ENCODE measurements at regions not wholly inside any gene's neighbourhood (a gene's known extent, or its start where the extent isn't known, plus 50 kb on each side); places are given as distances from the start of the nearest gene placed in this dataset.

DNA sequence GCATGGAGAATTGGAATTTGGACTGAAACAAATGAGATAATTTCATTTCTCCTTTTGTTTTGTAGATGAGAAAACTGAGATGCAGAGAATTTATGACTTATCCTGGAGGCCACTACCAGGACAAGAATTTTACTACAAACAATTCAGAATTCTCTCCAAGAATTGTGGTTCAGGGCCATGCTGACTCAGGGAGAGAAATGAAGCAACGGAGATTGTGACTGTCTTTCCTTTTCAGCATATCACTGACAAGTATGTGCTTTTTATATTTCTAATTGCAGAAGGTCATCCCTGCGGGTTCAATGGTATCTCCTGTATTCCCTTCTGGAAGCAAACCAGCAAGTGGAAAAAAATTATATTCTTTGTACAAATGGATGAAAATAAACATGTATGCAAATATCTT lies 170.8 kb upstream of the MITF start:
- DNase-seq, result no peak

DNA sequence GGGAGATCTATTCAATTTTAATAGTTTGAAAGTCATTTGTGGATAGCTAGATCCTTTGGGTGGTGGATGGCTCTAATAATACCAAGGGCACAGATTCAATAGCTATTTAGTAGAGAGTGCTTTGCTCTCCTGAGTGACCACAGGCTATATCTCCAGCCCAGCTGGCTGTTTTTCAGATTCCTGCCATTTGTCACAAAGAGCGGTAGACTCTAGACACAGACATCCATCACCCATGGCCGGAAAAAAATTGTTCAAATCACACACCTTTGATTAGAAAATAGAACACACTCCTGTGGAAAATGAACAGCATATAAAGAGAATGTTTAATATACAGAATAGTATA lies 171.6 kb upstream of the MITF start:
- DNase-seq, result no peak

DNA sequence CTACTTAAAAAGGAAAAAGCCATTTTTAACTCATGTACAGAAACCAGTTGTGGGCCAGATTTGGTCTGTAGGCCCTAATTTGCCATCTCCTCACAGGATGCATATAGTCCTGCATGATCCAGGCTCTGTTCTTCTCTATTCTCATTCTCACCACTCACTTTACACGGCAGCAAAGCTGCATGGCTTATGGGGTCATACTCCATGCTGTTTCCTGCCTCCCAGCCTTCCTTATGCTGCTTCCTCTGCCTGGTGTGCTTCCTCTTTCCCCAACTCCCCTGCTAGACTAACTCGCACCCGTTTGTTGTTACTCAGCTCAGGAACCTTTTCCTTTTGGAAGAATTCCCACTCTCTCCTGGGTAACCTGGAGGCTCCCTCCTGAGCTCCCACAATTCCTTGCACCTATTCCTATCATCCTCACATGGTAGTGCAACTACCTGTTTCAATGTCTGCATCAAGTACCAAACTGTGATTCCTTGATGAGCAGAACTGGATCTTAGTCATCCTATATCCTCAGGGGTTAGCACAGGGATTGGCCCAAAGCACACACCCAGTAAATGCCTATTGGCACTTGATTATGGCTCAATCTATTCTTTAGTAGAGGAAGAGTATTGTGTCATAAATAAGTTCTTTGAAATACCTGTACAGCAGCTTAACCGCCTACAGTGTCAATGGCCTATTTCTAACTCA lies 172.1 kb upstream of the MITF start:
- no peak for DNase-seq

DNA sequence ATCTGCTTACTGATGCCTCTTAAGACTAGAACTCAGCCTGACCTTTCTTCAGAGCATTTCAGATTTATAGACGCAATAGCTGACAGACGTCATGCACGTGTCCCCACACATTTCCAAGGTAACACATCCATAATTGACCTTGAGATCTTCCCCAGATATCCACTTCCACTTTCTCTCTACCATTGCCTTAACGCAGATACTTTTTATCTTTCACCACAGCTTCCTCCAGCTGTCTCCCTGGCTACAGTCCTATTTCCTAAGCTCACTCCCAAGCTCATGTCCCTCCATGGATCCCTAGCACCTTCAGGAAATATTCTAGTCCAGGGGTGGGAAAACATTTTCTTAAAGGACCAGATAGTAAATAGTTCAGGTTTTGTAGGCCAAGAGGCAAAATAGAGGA lies 173.0 kb upstream of the MITF start:
- no peak for DNase-seq

DNA sequence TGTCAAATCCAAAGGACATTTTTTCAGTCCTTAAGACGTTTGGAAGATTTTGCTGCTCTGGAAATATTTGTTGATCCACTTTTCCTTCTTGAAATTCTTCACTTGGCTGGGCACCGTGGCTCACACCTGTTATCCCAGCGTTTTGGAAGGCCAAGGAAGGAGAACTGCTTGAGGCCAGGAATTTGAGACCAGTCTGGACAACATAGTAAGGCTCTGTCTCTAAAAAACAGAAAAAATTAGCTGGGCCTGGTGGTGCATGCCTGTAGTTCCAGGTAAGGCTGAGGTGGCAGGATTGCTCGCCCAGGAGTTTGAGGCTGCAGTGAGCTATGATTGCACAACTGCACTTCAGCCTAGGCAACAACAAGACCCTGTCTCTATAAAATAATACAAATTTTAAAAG lies 173.9 kb upstream of the MITF start:
- DNase-seq, result no peak

DNA sequence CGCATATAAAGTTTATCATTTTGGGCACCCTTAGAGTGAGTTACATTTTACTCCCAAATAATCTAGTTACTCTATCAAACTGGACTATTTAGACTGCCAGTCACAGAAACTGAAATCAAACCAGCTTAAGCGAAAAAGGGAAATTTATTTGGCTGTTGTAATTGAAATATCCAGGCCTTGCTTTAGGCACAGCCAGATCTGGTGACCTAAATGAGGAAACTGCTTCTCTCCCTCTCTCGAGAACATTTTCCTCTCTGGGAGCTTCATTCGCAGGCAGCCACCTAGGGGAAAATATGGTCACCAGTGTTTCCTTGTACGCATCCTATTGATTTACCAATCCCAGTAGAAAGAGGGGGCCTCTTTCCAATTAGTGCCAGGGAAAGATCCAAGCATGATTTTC lies 175.3 kb upstream of the MITF start:
- no peak for DNase-seq

DNA sequence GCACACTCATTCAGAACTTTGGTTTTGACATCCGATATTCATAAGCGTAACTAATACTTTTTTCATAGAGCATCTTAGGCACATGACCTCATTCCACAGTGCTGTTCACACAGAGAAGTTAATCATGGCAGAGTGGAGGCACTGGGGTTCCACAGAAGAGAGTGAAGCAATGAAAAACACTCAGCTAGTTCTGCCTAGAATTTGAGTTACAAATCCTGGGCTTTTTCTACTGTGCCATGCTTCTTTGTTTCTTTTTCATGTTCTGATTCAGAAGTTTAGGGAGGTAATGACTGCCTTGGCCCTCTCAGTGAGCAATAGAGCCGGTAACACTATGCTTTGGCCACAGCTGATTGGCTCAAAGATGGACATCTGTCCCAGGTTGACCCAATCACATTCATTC lies 176.1 kb upstream of the MITF start:
- no peak for DNase-seq

DNA sequence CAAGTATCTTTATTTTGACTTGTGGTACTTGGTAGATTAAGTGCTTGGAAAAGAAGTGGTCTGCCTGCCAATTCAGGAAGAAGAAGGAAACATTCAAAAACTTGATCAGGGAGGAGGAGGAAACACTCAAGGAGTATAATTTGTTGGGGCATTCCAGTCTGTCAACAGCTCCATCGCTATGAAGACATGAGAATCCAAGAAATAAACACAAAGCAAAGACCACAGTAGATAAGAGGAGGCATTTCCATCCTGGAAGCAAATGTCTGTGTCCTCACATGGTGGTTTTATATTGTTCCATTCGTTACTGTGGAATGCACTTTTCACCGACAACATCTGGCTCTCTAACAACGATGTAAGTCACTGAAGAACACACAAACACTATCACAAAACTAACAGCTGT lies 176.1 kb upstream of the FRMD4B start:
- no peak for DNase-seq

DNA sequence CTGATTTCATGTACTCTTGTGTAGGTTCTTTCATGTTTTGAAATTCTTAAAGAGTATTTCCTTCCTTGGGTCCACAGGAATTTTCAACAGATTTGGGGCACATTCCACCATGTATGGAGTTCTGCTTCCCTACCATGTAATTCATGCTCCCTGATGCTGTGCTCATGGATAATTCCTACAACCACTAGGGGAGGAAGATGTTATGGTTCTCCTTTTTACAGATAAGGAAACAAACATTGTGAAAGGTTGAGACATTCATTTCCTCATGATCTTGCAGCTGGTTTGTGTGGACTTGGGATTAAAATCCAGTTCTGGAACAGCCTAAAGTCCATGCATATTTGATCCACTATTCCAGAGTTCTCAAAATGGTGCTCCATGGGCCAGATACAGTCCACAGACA lies 174.9 kb upstream of the FRMD4B start:
- no peak for DNase-seq

DNA sequence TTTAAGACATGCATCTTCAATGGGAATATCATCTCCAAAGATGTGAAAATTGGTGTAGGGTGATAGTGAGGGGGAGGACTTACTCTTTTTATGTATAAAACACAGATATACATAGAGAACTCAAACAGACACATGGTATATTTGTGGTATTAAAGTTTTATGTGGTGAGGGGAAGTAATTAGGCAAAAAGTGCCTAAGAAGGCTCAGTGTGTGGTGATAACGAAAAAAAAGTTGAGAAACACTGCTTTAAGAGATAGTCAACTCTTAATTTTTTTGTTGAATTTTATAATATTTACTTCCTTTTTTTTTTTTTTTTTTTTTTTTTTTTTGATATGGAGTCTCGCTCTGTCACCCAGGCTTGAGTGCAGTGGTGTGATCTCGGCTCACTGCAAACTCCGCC lies 174.2 kb upstream of the FRMD4B start:
- no peak for DNase-seq

DNA sequence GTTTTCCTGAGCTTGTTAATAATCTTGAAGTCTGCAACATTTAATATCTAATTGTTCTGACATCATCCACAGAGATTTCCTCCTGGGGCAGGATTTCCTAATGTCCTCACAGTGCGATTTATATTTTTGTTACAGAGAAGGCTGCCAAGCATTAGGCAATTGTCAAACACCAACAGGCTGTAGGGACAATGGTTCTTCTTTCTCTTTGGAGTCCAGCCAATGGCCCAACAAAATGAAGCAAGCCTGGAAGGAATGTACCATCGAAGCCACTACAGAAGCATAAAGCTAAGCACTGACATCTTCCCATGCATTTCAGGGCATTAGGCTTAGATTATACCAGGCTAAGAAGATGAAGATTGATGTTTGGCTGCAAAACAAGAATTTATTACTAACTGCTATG lies 173.0 kb upstream of the FRMD4B start:
- no peak for DNase-seq

DNA sequence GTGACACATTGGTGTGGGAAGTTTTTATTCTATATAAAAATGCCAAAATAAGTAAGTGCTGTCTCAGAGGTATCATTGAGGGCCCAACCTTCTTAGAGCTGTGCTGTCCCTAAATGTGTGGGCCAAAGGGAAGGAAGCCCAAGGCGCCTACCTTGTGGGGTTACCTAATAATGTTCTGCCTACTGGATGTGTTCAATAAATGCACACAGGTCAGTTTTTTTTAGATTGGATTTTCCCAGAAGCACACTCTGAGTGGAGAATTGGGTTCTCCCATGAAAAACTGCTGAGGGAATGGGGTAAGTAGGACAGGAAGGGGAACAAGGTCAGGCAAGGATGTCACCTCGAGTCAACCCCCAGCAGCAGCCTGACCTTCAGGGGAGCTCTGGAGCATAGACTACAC lies 168.7 kb upstream of the FRMD4B start:
- no peak for DNase-seq

DNA sequence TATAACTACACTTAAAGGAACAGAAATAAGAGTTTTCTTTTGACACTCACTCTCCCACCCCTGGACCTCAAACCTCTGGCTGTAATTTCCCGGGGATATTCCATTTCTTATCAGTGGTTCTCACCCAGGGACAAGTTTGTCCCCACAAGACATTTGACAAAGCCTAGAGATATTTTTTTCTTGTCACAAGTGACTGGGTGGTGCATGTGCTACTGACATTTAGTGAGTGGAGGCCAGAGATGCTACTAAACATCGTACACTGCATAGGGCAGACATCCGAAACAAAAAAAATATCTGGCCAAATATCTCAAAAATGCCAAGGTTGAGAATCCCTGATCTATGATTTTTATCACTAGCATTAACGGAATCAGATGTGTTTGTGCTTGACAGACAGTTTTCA lies 168.0 kb upstream of the FRMD4B start:
- DNase-seq, result no peak

DNA sequence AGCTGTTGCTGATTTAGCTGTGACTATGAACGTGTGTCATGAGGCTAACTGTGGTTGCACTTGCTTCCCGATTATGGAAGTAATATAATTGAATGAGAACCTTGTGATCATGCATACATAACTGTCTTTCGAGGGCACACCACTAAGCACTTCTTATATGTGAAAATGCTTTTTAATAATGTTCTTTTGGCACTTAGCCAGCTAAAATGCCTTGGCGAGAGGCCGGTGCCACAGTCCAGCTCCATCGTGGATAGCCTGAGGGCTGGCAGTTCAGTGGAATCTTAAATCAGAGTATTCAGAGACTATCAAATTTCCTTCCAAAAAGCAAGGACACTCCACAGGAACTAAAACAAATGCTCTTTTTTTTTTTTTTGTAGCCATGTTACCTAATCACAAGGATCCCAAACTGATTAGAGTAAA lies 161.6 kb upstream of the FRMD4B start:
- no peak for DNase-seq

DNA sequence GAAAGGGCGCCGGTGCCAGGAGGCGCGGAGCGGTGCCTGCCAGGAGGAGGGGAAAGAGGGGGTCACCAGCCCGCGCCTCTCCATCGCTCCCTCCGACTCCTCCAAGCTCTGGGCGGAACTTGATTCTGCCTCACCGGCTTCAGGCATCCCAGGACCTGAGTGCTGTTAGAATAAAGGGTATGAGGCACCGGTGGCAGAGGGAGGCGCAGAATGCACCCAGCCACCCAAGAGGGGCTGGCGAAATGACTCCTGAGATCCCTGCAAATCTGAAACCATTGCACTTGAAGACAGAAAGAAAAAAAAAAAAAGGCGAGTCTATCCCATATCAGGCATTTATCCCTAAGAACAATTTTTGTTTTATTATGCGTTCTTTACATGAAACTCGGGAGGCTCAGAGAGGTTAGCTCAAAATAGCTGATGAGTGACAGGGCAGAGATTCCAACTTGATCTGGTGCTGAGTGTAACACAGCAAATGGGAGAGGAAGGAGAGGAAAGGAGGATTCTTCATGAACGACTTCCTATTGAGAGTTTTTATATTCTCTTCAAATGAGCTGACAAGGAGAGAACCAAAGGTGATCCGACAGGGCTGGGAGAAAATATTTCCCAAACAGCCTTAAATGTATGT lies 157.0 kb upstream of the FRMD4B start:
- DNase-seq, result no peak

DNA sequence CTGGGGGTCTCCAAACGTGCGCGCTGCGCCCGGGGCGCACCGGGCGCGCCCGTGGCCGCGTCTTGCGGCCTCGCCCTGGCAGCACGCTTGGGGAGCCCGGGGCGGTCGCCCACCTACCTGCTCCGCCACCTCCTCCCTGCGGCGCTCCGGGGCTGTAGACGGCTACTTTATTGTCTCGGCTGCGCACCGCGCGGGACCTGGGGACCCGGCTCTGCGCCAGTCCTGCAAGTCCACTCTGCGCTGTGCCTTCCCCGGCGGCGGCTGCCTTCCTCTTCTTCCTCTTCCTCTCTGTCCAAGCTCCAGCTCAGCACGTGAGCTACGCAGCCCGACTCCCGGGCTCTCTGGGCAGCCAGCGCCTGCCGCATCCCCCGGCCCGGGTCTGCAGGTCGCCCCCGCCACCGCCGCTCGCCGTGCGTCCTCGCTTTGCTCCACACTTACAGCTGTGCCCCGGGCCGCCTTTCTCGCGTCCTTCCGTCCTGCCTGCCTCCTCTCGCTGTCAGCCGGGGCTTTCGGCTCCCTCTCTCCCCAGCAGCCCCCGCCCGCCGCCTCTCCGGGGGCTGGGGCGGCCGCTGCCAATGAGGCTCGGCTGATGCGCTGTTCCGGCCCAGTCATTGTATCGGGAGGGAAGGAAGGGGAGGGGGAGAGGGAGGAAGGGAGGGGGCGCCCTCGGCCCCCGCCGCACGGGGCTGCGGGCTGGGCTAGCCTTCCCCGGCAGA lies 156.4 kb upstream of the FRMD4B start:
- no peak for DNase-seq

DNA sequence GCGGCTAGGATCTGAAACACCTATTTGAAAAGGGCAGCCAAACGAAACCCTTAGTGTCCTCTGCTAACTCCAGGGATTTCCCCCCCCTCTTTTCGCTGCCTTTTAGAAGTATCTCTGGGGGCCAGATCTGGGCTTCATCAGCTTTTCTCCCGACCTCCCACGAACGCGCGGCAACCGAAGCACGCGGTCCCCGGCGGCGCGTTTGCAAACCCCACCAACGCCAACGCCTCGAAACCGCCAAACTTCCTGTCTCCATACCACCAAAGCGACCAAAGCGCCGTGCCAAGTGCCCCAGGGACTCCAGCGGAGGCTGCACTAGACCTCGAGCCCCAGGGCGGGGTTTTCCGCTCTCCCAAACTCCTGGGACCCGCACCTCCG lies 155.8 kb upstream of the FRMD4B start:
- no peak for DNase-seq

DNA sequence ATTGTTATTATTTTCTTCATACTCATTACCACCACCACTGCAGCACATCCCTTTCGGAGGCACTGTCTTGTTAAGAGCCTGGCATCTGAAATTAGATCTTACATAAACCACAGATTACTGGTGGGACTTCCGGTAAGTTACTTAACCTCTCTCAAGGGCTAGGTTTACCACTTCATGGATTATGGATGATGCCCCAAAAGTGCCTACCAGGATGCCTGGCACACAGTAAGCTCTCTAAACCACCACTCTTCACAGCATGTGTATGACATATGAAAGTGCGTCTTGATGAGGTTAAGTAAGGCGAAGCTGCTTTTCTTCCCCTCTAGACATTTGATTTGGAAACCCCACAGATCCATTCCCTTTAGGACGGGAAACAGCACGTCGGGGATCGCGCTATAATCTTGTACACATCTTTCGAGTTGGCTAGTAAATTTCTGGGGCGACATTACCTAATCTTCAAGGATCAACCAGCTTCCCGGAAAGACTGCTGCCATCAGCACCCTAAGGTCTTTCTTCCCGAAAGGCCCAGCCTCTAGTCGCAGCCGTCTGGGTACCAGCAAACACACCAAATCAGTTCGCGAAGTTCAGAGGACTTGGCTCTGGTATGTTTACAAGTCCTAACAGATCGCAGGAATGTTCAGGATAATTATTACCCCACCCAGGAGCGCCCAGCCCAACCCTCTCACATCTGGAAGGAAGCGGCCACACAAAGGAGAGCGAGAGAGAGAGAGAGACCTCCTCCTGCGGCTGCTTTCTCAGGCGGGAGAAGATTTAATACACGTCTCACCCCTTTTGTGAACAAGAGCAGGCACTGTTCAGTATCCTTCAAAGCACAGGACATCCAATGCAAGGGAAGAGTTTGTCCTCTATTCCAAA lies 155.1 kb upstream of the FRMD4B start:
- no peak for DNase-seq

DNA sequence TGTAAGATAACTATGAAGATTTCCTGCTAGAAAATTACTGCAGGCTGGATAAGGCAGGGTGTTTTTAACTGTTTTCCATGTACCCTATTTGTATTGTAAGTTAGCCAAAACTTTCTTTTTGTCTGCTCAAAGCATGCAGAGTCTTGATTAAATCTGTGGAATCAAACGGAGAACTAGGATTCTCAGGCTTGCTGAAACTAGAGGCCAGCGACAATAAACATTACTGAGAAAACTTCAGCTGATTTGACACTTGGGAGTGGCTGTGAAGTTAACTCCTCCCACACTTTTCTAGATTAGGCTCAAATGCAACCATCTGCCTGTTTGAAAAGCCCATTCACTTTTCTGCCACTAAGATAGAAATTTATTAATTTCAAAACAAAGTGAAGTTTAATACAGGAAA lies 153.2 kb upstream of the FRMD4B start:
- DNase-seq, result no peak

DNA sequence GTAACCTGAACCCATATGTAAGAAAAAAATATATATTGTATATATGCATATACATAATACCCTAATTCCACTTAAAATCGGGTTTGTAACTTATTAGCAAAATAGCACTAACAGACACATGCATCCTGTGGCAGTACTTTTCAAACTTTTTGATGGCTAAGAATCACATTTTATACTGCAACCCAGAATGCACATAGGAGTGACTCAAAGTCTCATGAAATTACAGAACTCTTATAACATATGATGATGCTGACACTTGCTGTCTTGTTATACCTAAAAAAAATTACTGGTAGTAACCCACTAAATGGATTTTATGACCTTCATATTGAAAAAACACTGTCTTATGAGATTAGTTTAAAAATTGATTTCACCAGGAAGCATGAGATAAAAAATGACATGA lies 152.4 kb upstream of the FRMD4B start:
- DNase-seq, result no peak

DNA sequence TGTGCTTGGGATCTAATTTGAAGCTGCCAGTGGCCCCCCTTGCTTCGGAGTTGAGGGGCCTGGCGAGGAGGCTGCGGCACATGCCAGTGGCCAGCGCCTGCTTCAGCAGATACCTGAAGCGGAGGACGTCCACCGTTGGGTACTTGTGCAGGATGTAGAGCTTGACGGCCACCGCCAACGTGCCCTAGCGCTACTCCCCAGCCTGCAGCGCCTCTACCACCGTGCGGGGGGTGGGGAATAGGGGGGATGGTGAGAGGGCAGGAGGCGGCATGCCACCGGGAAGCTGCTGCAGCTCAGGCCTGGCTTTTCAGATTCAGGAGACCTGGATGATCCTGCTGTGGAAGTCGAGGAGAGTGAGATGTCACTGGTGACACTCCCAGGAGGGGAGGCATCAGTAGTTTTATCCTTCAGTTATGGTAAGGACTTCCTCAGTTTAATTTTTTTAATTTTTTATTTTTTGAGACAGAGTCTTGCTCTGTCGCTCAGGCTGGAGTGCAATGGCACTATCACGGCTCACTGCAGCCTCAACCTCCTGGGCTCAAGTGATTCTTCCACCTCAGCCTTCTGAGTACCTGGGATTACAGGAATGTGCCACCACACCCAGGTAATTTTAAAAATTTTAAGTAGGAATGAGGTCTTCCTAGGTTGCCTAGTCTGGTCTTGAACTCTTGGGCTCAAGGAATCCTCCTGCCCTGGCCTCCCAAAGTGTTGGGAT lies 150.6 kb upstream of the FRMD4B start:
- no peak for DNase-seq

DNA sequence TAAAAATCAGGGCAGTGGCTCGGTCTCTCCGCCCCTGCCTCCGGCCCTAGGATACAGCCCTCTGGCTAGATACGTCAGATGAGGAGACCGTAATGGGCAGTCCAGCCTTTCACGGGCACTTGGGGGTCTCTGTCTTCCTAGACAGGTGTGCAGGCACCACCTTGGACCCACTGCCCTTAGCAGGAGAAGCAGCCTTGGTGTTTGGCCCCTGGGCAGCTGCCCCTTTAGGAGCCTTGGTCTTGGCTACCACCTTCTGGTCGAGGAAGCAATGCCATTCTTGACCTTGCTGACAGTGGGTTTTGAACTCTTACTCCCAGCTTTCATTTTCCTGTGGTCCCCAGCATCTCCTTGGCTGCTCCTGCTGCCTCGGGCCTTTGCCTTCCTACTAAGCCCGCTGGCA lies 149.7 kb upstream of the FRMD4B start:
- DNase-seq, result no peak
